ENCODE measurements at regions not wholly inside any gene's neighbourhood (a gene's known extent, or its start where the extent isn't known, plus 50 kb on each side); places are given as distances from the start of the nearest gene placed in this dataset.
"Not testable (repeated sequence)": the region's sequence is repeated elsewhere in the genome, so short reads cannot be mapped to it uniquely, and the experiment has no call there.

DNA sequence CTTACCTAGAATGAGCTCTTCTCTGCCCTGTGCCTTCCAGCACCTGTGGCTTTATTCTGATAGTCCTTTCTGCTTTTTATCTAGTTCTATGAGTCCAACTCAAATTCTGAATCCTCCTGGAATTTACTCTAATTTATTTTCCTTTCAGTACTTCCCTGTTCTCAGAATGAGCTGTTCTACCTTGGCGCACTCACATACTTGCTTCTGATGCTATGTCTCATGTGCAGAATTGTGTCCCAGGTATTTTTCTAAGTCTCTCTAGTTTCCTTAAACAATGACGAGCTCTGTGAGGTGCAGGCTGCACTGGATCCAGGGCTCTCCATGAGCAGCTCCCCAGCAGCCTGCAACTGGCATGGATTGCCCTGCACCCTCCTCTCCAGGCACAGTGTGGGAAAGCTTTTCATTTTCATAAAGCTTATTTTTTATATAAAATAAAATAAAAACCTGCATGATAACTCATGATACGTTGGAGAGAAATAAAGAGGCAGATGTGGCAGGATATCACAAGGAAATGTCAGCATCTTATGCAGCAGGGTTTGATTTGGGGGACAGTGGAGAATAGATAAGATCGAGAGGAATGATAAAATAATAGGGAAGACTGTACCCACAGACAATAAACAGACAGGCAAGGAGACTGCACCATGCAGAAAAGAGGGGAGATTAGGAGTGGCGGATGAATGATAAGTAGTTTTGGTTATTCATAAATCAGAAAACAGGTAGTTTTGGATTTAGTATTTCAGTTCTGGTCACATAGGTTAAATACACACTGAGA lies 258.2 kb upstream of the POM121L12 start:
- no peak for DNase-seq

DNA sequence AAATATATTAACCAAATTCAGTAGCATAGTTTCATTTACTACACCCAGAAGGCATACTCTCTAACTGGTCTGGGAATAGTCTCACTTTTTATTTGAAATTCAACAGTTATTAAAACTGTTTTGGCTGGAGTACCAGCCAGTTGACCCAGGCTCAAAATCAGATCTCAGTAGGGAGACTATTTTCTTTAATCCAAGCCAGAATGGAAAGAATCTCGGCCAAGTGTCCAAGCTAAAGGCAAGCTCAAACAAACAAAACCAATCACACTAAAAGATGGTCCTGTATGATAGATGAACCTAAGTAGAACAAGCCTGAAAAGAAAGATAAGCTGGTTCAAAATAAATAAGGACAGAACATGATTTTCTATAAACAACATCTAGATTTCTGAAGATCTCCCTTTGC lies 259.6 kb upstream of the POM121L12 start:
- no peak for DNase-seq

- no peak for DNase-seq
These were observed 264.3 kb upstream of the POM121L12 start for GRCh38 chr7:52771177-52771576.

GRCh38 chr7:52764492-52765169 lies 270.8 kb upstream of the POM121L12 start:
- no peak for DNase-seq

DNA sequence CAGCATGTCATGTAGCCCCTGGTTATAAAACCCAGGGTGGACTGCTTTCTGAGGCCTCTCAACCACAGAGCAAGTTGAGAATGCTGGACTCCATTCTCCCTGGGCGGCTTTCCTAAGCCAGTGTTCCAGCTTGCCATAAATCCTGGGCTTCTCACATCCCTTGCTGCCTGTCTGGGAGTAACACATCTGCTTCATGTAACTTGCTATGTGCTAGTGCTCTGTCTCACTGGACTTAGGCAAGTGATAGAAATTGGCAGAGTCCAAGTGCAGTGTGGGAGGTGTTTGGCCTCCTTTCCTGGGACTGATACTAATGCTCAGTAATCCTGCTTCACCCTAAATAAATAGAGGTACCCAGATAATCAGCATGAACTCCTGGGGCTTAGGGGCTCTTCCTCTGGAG lies 277.1 kb upstream of the POM121L12 start:
- DNase-seq: no peak

- no peak for DNase-seq
These were observed 281.6 kb upstream of the POM121L12 start for GRCh38 chr7:52753855-52754254.

- DNase-seq: no peak
These were observed 282.5 kb upstream of the POM121L12 start for GRCh38 chr7:52752891-52753290.

GRCh38 chr7:52749880-52750279 lies 285.6 kb upstream of the POM121L12 start:
- DNase-seq: no peak

DNA sequence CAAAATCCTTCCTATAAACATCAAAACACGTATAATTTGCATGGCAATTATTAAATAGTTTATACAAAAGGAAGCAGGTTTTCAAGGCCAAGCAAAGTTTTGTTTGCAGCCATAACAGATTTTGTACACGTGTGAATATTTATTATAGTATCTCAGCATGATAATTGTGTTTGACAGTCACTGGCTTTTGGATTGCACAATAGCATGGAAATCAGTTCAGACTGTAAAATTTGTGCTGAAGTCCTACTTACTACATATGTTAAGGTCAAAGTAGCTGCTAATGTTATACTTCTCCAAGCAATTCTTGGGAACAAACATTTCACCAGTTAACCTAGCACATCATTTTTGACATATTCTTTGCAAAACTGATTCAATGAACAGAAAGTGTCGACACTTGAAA lies 287.6 kb upstream of the POM121L12 start:
- no peak for DNase-seq

GRCh38 chr7:52741670-52742290 lies 293.7 kb upstream of the POM121L12 start:
- no peak for DNase-seq

DNA sequence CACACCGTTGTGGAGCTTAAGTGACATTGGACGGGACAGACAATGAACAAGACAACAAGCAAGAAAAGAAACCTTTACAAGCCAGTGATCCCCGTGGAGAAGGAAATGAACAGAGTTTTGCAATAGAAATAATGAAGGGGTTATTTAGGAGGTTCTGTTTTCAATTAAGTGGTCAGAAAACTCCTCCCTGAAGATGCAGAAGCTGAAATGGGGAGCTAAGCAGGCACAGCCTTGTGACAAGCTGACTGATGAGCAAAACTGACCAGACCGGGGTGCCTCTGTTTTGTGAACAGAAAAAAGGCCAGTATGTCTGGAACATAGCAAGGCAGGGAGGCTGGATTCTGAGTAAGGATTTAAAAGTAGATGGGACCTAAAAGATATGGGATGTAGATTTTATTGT lies 299.8 kb upstream of the POM121L12 start:
- no peak for DNase-seq

GRCh38 chr7:52728683-52729082 lies 306.8 kb upstream of the POM121L12 start:
- DNase-seq: not testable (repeated sequence)

DNA sequence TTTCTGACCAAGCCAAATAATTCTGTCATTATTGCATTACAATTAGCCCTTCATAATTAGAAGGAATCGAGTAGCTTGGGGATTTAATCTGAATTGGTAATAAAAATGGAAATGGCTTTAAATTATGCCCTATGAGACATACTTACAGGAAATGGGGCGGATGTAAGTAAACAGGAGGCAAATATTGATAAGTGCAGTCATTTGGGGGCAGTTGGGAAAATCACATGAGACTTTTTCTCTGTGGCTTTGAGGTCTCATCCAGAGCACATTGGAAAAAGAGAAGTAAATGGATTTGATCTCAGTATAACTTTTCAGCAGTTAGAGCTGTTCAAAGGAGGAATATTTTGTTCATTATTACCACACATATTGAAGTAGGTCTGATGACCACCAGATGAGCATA lies 307.8 kb upstream of the POM121L12 start:
- no peak for DNase-seq

- no peak for DNase-seq
These were observed 308.4 kb upstream of the POM121L12 start for GRCh38 chr7:52726986-52727385.

DNA sequence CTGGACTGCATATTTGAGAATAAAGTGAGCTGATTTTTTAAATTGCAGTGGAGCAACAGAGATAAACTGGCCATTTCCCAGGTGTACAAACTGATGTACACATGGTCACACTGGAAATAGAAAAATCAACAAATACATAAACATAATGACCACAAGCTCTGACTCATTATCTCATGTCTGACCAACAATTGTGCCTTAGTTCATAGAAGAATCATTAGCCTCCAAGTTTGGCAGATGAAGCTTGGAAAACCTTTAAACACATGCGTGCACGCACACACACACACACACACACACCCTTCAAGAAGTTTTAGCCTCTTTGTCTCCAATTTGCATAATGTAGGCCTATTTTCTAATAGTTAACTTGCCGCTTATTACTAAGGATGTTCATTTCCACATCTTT lies 308.9 kb upstream of the POM121L12 start:
- DNase-seq: no peak

- DNase-seq: no peak
These were observed 311.8 kb upstream of the POM121L12 start for GRCh38 chr7:52723606-52724005.

DNA sequence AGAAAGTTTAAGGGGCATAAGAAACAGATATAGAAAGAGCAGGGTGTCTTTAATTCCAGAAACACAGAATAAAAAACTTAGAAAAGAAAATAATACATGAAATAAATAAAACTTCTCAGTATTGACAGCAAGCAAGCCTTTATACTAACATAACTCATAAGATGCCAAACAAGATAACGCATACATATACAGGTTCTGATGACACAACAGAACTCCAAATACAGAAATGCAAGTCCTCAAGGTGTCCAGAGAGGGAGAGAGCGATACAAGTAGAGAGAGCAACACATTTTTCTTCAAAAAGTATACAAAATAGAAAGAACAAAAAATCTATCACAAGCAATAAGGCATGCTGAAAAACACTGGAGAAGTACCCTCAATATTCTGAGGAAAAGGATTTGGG lies 314.6 kb upstream of the POM121L12 start:
- DNase-seq: no peak

DNA sequence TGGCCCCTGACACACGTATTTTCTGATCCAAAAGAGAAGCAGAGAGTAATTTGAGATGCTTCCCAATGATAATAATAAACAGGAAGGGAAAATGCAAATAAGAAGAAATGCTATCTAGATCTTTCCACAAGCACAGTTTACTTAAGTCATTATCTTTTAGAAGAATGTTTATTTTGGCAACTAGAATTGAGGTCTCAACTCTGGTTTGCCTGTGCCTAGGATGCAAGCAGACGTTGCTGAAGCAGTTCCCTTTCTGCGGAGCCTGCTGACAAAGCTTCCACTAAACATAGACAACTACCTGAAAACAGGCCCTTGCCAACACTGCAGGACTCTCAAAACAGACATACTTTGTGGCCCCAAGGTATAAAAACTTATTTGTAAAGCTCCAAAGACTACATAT lies 315.8 kb upstream of the POM121L12 start:
- no peak for DNase-seq

DNA sequence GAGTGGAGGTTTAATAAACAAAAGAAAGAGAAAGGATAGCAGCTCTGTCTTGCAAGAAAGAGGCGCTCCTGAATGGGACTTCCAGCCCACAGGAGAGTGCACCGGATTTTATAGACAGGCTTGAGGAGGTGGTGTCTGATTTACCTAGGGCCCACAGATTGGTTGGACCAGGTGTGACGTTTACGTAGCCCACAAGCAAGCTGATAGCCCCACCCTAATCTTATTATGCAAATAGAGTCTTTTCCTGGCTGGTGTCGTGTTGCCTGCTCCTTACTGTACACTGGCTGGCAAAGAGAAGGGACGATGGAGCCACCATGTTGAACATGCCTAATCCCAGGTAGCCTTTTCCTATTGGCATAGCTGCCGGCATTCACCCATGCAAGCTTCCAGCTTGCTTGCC lies 319.7 kb upstream of the POM121L12 start:
- no peak for DNase-seq

- no peak for DNase-seq
These were observed 322.5 kb upstream of the POM121L12 start for GRCh38 chr7:52712938-52713337.

- DNase-seq: no peak
These were observed 323.5 kb upstream of the POM121L12 start for GRCh38 chr7:52711951-52712350.

GRCh38 chr7:52708846-52709245 lies 326.6 kb upstream of the POM121L12 start:
- no peak for DNase-seq

GRCh38 chr7:52705768-52706167 lies 329.7 kb upstream of the POM121L12 start:
- no peak for DNase-seq

GRCh38 chr7:52700349-52700748 lies 335.1 kb upstream of the POM121L12 start:
- DNase-seq: no peak

Data from C1 segment of cervical spinal cord (tissue), 14 donors.